HCT116 (cell line): ENCODE measurements at regions not wholly inside any gene's neighbourhood (a gene's known extent, or its start where the extent isn't known, plus 50 kb on each side); places are given as distances from the start of the nearest gene placed in this dataset.

Source experiments
- ATAC-seq: fragments of 200-7000 bp; cut with Tn5 transposase; 2 replicates; pipeline ENCODE4 v1.9.1; 2020; ENCODE audit warnings: mild to moderate bottlenecking, moderate library complexity
- BruUV-seq: library from RNA; stranded (reverse); fragments of 400-500 nt; replicated peaks from 2 replicates; lab custom pipeline; 2021; lab: Mats Ljungman, UMichigan
- CTCF ChIA-PET: fragments of 300-600 bp; sonication (Branson Sonifier 250); formaldehyde crosslinking; loops from one replicate; lab custom pipeline; 2021; ENCODE audit warnings: antibody characterized with exemption; lab: Charles Lee
- POLR2A ChIA-PET: fragments of 300-600, 350-600 bp; sonication (Branson Sonifier 250); formaldehyde crosslinking; loops from one replicate; lab custom pipeline; 2021; ENCODE audit warnings: antibody characterized with exemption; lab: Charles Lee
- RAD21 ChIA-PET, 2 experiments: fragments of 300-600 bp; sonication (Branson Sonifier 250); formaldehyde crosslinking; loops; one replicate each; lab custom pipeline; 2023; ENCODE audit warnings: low total read pairs in 2 of 2; ENCODE audit not compliant: uncharacterized antibody in 2 of 2, unreplicated experiment in 2 of 2, low non-redundant PET in 1 of 2; lab: Charles Lee
- DNase-seq: peaks from one replicate; pipeline ENCODE4 v3.0.0-alpha.2; 2010; ENCODE audit warnings: low read depth, low spot score
- H2AFZ ChIP-seq: fragments of 200-600 bp; shearing (Covaris generic), sonication (generic); 2 replicates; pipeline ENCODE4 v1.6.1; 2017; ENCODE audit warnings: low read depth, mixed run types, mixed read lengths, antibody characterized with exemption, low read length; ENCODE audit not compliant: poor library complexity, severe bottlenecking
- H3K27ac ChIP-seq: 2 replicates; pipeline ENCODE4 v1.5.1; 2012; ENCODE audit warnings: low read depth, low read length
- H3K27me3 ChIP-seq: fragments of 200-600 bp; sonication (generic); 2 replicates; pipeline ENCODE4 v1.6.1; 2016; ENCODE audit warnings: mixed run types, low read length, mixed read lengths; ENCODE audit not compliant: insufficient read depth
- H3K36me3 ChIP-seq, 2 experiments: fragments of 200-500 bp in 1 of 2; fragments of 200-600 bp in 1 of 2; sonication (Bioruptor generic) in 1 of 2; sonication (generic) in 1 of 2; 2 replicates each; pipeline versions ENCODE4 v1.5.1 to v1.6.1; 2014 to 2016; ENCODE audit warnings: low read length in 2 of 2, inconsistent platforms in 1 of 2, mixed read lengths in 1 of 2, mixed run types in 1 of 2; ENCODE audit not compliant: insufficient read depth in 2 of 2, control insufficient read depth in 1 of 2
- H3K4me1 ChIP-seq, 2 experiments: fragments of 200-600 bp in 1 of 2; sonication (generic) in 1 of 2; 2 replicates each; pipeline versions ENCODE4 v1.5.1 to v1.6.1; 2012 to 2017; ENCODE audit warnings: low read length in 2 of 2, inconsistent platforms in 1 of 2, mild to moderate bottlenecking in 1 of 2, mixed read lengths in 1 of 2, mixed run types in 1 of 2, moderate library complexity in 1 of 2; ENCODE audit not compliant: insufficient read depth in 2 of 2, control insufficient read depth in 1 of 2
- H3K4me2 ChIP-seq: fragments of 200-600 bp; sonication (generic); 2 replicates; pipeline ENCODE4 v1.6.1; 2017; ENCODE audit warnings: mixed run types, low read length, mixed read lengths
- H3K4me3 ChIP-seq, 2 experiments: fragments of 200-600 bp in 1 of 2; sonication (generic) in 1 of 2; replicated peaks in 1 of 2; 2 replicates each; pipeline ENCODE4 v1.5.1; 2011 to 2016; ENCODE audit warnings: low read length in 2 of 2, control low read depth in 1 of 2, low read depth in 1 of 2, mild to moderate bottlenecking in 1 of 2, mixed read lengths in 1 of 2, mixed run types in 1 of 2
- H3K79me2 ChIP-seq: fragments of 200-600 bp; sonication (generic); 2 replicates; pipeline ENCODE4 v1.6.1; 2017; ENCODE audit warnings: mild to moderate bottlenecking, mixed run types, low read length, moderate library complexity, mixed read lengths; ENCODE audit not compliant: insufficient read depth
- H3K9ac ChIP-seq: fragments of 200-600 bp; sonication (generic); 2 replicates; pipeline ENCODE4 v1.6.1; 2016; ENCODE audit warnings: low read length, mixed read lengths
- H3K9me2 ChIP-seq: fragments of 200-600 bp; sonication (generic), shearing (Covaris generic); 2 replicates; pipeline ENCODE4 v1.6.1; 2017; ENCODE audit warnings: mixed run types, mild to moderate bottlenecking, moderate library complexity; ENCODE audit not compliant: insufficient read depth
- H3K9me3 ChIP-seq, 2 experiments: fragments of 200-500 bp in 1 of 2; fragments of 200-600 bp in 1 of 2; sonication (Bioruptor generic) in 1 of 2; sonication (generic) in 1 of 2; 2 replicates each; pipeline ENCODE4 v1.6.1; 2014 to 2017; ENCODE audit warnings: low read length in 2 of 2, mixed read lengths in 2 of 2, inconsistent platforms in 1 of 2, low read depth in 1 of 2, mild to moderate bottlenecking in 1 of 2, mixed run types in 1 of 2, moderate library complexity in 1 of 2; ENCODE audit not compliant: control insufficient read depth in 1 of 2, insufficient read depth in 1 of 2
- H4K20me1 ChIP-seq: fragments of 200-600 bp; sonication (generic), shearing (Covaris generic); 2 replicates; pipeline ENCODE4 v1.6.1; 2017; ENCODE audit warnings: mixed run types, mild to moderate bottlenecking, moderate library complexity; ENCODE audit not compliant: insufficient read depth
- ATF3 ChIP-seq: IDR thresholded peaks from 2 replicates; pipeline ENCODE4 v1.6.1; 2012
- CBX3 ChIP-seq: IDR thresholded peaks from 2 replicates; pipeline ENCODE4 v1.6.1; 2012; ENCODE audit warnings: low read depth
- EZH2 ChIP-seq: fragments of 200-600 bp; sonication (generic); IDR thresholded peaks from 2 replicates; pipeline ENCODE4 v1.6.1; 2017; ENCODE audit warnings: antibody characterized with exemption, mixed run types
- FOSL1 ChIP-seq: IDR thresholded peaks from 2 replicates; pipeline ENCODE4 v1.6.1; 2012; ENCODE audit warnings: low read depth
- MAX ChIP-seq: IDR thresholded peaks from 2 replicates; pipeline ENCODE4 v1.6.1; 2012
- RAD21 ChIP-seq: IDR thresholded peaks from 2 replicates; pipeline ENCODE4 v1.6.1; 2012; ENCODE audit warnings: low read depth, mild to moderate bottlenecking
- SIN3A ChIP-seq: IDR thresholded peaks from 2 replicates; pipeline ENCODE4 v1.6.1; 2012; ENCODE audit warnings: low read depth
- SP1 ChIP-seq: IDR thresholded peaks from 2 replicates; pipeline ENCODE4 v1.6.1; 2012; ENCODE audit warnings: low read depth
- SRF ChIP-seq: IDR thresholded peaks from 2 replicates; pipeline ENCODE4 v1.6.1; 2012; ENCODE audit warnings: low read depth
- TCF7L2 ChIP-seq: IDR thresholded peaks from 2 replicates; pipeline ENCODE4 v1.7.0; 2011; ENCODE audit warnings: borderline replicate concordance, inconsistent platforms; ENCODE audit not compliant: insufficient read depth, insufficient read length; ENCODE audit errors: extremely low read depth
- ZBTB33 ChIP-seq: IDR thresholded peaks from 2 replicates; pipeline ENCODE4 v1.6.1; 2011; ENCODE audit warnings: mild to moderate bottlenecking, low read length, moderate library complexity; ENCODE audit not compliant: insufficient replicate concordance; ENCODE audit errors: extremely low read depth
- ZNF274 ChIP-seq: fragments of 200-500 bp; sonication (Bioruptor generic); IDR thresholded peaks from 2 replicates; pipeline ENCODE4 v1.6.1; 2014; ENCODE audit warnings: mild to moderate bottlenecking, low read depth, low read length, inconsistent platforms
- intact Hi-C: fragments of 100-400 bp; cut with micrococcal nuclease; formaldehyde crosslinking; loops from 2 replicates; pipeline ENCODE4 v1.10.0; 2022

GRCh38 chr1:68795956-68796355, 299.1 kb upstream of the DEPDC1 start:
- BruUV-seq = no TSS peak
- Histone ChIP-seq H3K4me1 (no peaks in the 10 kb centered on the region), H4K20me1 (no peaks in the 10 kb centered on the region), H3K9ac (no peak overlapping the region), H2AFZ (no peak overlapping the region), H3K4me3 (no peak overlapping the region), H3K4me2 (no peak overlapping the region), H3K9me2 (no peaks in the 10 kb centered on the region), H3K79me2 (no peaks in the 10 kb centered on the region), H3K27ac (no peak overlapping the region), H3K9me3 (no peaks in the 10 kb centered on the region), H3K27me3 (no peaks in the 10 kb centered on the region), H3K36me3 (no peaks in the 10 kb centered on the region)
- TF ChIP-seq CBX3 (no peak), SP1 (no peak), SIN3A (no peak), TCF7L2 (no peak), SRF (no peak), RAD21 (no peak), ZBTB33 (no peak), MAX (no peak)
- ChIA-PET POLR2A (no interaction called here), RAD21 (no interaction called here), CTCF (no interaction called here)
- intact Hi-C loops = no loop called here
- ATAC-seq (no peak), DNase-seq (no peak)

- RAD21 ChIA-PET = no interaction called here
- H3K4me3 ChIP-seq = no peak overlapping the region
- no peak overlapping the region for H3K9ac ChIP-seq
- H4K20me1 ChIP-seq = no peaks in the 10 kb centered on the region
- DNase-seq = no peak
- intact Hi-C loops = no loop called here
- TF ChIP-seq ZNF274 (no peak), FOSL1 (no peak), SP1 (no peak), MAX (no peak), EZH2 (no peak), ATF3 (no peak)
- ATAC-seq = no peak
- H3K36me3 ChIP-seq = no peaks in the 10 kb centered on the region
- no peak overlapping the region for H3K27ac ChIP-seq
- no peak overlapping the region for H3K4me2 ChIP-seq
- H3K4me1 ChIP-seq = no peaks in the 10 kb centered on the region
- BruUV-seq = no TSS peak
- no peaks in the 10 kb centered on the region for H3K9me3 ChIP-seq
- H3K9me2 ChIP-seq = no peaks in the 10 kb centered on the region
- H3K27me3 ChIP-seq = no peaks in the 10 kb centered on the region
- no peak overlapping the region for H2AFZ ChIP-seq
- CTCF ChIA-PET = no interaction called here
- H3K79me2 ChIP-seq = no peaks in the 10 kb centered on the region
- POLR2A ChIA-PET = no interaction called here
These were observed 300.0 kb upstream of the DEPDC1 start for GRCh38 chr1:68796888-68797287.
